Head of caudate nucleus (tissue), 42 donors: ENCODE measurements at regions not wholly inside any gene's neighbourhood (a gene's known extent, or its start where the extent isn't known, plus 50 kb on each side); places are given as distances from the start of the nearest gene placed in this dataset.
A peak's percentile ranks its signal among the peaks of the same experiment; 100 is the strongest.

Experiments used
- DNase-seq, 42 donors: peaks; one replicate each; pipeline versions ENCODE4 v3.0.0 to v3.0.0-alpha.2; 2020 to 2021; ENCODE audit warnings: mixed read lengths in 7 of 42
- intact Hi-C: fragments of 100-400 bp; cut with DNase I; formaldehyde crosslinking; loops from one replicate; pipeline ENCODE4 v1.15.0; 2022

- no peak for DNase-seq
- intact Hi-C loops = no loop called here
Observed at GRCh38 chr4:29521281-29521680, 1198.9 kb upstream of the PCDH7 start.

GRCh38 chr4:29536745-29537144, 1183.4 kb upstream of the PCDH7 start:
- no peak for DNase-seq
- intact Hi-C loops = no loop called here

- intact Hi-C loops = no loop called here
- DNase-seq = no peak
Observed at GRCh38 chr4:29538889-29539646, 1181.1 kb upstream of the PCDH7 start.

- intact Hi-C loops = no loop called here
- DNase-seq = no peak
Observed at GRCh38 chr4:29540439-29541102, 1179.6 kb upstream of the PCDH7 start.

- DNase-seq = no peak
- intact Hi-C loops = no loop called here
Observed at GRCh38 chr4:29541757-29542156, 1178.4 kb upstream of the PCDH7 start.

GRCh38 chr4:29549342-29549741, 1170.8 kb upstream of the PCDH7 start:
- no peak for DNase-seq
- intact Hi-C loops = no loop called here

GRCh38 chr4:29551821-29552220, 1168.3 kb upstream of the PCDH7 start:
- no peak for DNase-seq
- intact Hi-C loops = no loop called here

- intact Hi-C loops = no loop called here
- peak in 2 of 42 donors; percentile 2 to 17 for DNase-seq
Observed at GRCh38 chr4:29553846-29554245, 1166.3 kb upstream of the PCDH7 start.

GRCh38 chr4:29558789-29559188, 1161.4 kb upstream of the PCDH7 start:
- intact Hi-C loops = no loop called here
- DNase-seq = no peak

GRCh38 chr4:29559286-29559685, 1160.9 kb upstream of the PCDH7 start:
- intact Hi-C loops = no loop called here
- DNase-seq = no peak

GRCh38 chr4:29560452-29560851, 1159.7 kb upstream of the PCDH7 start:
- no peak for DNase-seq
- intact Hi-C loops = no loop called here

GRCh38 chr4:29565256-29565655, 1154.9 kb upstream of the PCDH7 start:
- no peak for DNase-seq
- intact Hi-C loops = no loop called here

GRCh38 chr4:29566371-29566770, 1153.8 kb upstream of the PCDH7 start:
- no peak for DNase-seq
- intact Hi-C loops = no loop called here

- DNase-seq = no peak
- intact Hi-C loops = no loop called here
Observed at GRCh38 chr4:29571322-29571721, 1148.8 kb upstream of the PCDH7 start.

- no peak for DNase-seq
- intact Hi-C loops = no loop called here
Observed at GRCh38 chr4:29578329-29578728, 1141.8 kb upstream of the PCDH7 start.

- DNase-seq = peak in 21 of 42 donors; percentile 6 to 52 (median 29)
- intact Hi-C loops = no loop called here
Observed at GRCh38 chr4:29581457-29581856, 1138.7 kb upstream of the PCDH7 start.

- DNase-seq = no peak
- intact Hi-C loops = no loop called here
Observed at GRCh38 chr4:29588617-29589016, 1131.6 kb upstream of the PCDH7 start.

- intact Hi-C loops = no loop called here
- no peak for DNase-seq
Observed at GRCh38 chr4:29596228-29596627, 1123.9 kb upstream of the PCDH7 start.

- DNase-seq = no peak
- intact Hi-C loops = no loop called here
Observed at GRCh38 chr4:29619168-29619567, 1101.0 kb upstream of the PCDH7 start.

GRCh38 chr4:29632199-29632598, 1088.0 kb upstream of the PCDH7 start:
- intact Hi-C loops = no loop called here
- DNase-seq = no peak

- DNase-seq = no peak
- intact Hi-C loops = no loop called here
Observed at GRCh38 chr4:29636961-29637360, 1083.2 kb upstream of the PCDH7 start.
